Neural cell (in vitro differentiated cells): ENCODE measurements at regions not wholly inside any gene's neighbourhood (a gene's known extent, or its start where the extent isn't known, plus 50 kb on each side); places are given as distances from the start of the nearest gene placed in this dataset.

Source experiments
- H2AFZ ChIP-seq: fragments of 200-600, 300-800 bp; sonication (generic), shearing (Covaris generic); 2 replicates; pipeline ENCODE4 v1.6.0; 2014; ENCODE audit warnings: low read depth, mild to moderate bottlenecking, antibody characterized with exemption, low read length, moderate library complexity
- H3F3A ChIP-seq: fragments of 200-600 bp; shearing (Covaris generic); 2 replicates; pipeline ENCODE4 v1.6.1; 2016; ENCODE audit warnings: mild to moderate bottlenecking, moderate library complexity, mixed read lengths, antibody characterized with exemption, low read length; ENCODE audit not compliant: insufficient read depth, poor library complexity, severe bottlenecking
- H3K27ac ChIP-seq: fragments of 200-600, 300-800 bp; sonication (generic), shearing (Covaris generic); 2 replicates; pipeline ENCODE4 v1.5.1; 2014; ENCODE audit warnings: mild to moderate bottlenecking, low read length, moderate library complexity
- H3K27me3 ChIP-seq: fragments of 300-800, 200-600 bp; sonication (generic), shearing (Covaris generic); 2 replicates; pipeline ENCODE4 v1.6.0; 2014; ENCODE audit warnings: mild to moderate bottlenecking, low read depth, low read length, moderate library complexity; ENCODE audit not compliant: insufficient read depth
- H3K36me3 ChIP-seq: fragments of 300-800, 200-600 bp; sonication (generic), shearing (Covaris generic); 2 replicates; pipeline ENCODE4 v1.5.1; 2014; ENCODE audit warnings: mild to moderate bottlenecking, antibody characterized with exemption, low read length, moderate library complexity; ENCODE audit not compliant: insufficient read depth
- H3K4me2 ChIP-seq: fragments of 300-800, 200-600 bp; sonication (generic), shearing (Covaris generic); 2 replicates; pipeline ENCODE4 v1.6.0; 2014; ENCODE audit warnings: mild to moderate bottlenecking, low read length
- H3K4me3 ChIP-seq: fragments of 300-800, 200-600 bp; sonication (generic), shearing (Covaris generic); 2 replicates; pipeline ENCODE4 v1.5.1; 2014; ENCODE audit warnings: mild to moderate bottlenecking, low read length, moderate library complexity
- H3K79me2 ChIP-seq: fragments of 200-600 bp; shearing (Covaris generic); replicated peaks from 2 replicates; pipeline ENCODE4 v1.6.0; 2014; ENCODE audit warnings: mild to moderate bottlenecking, low read length, moderate library complexity; ENCODE audit not compliant: insufficient read depth
- H3K9ac ChIP-seq: fragments of 300-800, 200-600 bp; sonication (generic), shearing (Covaris generic); 2 replicates; pipeline ENCODE4 v1.6.1; 2016; ENCODE audit warnings: mild to moderate bottlenecking, low read length, mixed read lengths
- H3K9me2 ChIP-seq: fragments of 200-600 bp; shearing (Covaris generic); 2 replicates; pipeline ENCODE4 v1.6.1; 2016; ENCODE audit warnings: mild to moderate bottlenecking, low read length, mixed read lengths; ENCODE audit not compliant: insufficient read depth
- H3K9me3 ChIP-seq: fragments of 200-600, 300-800 bp; sonication (generic), shearing (Covaris generic); 2 replicates; pipeline ENCODE4 v1.6.1; 2016; ENCODE audit warnings: mild to moderate bottlenecking, mixed run types, low read length, moderate library complexity, mixed read lengths
- H4K20me1 ChIP-seq: fragments of 200-600 bp; shearing (Covaris generic); 2 replicates; pipeline ENCODE4 v1.6.1; 2016; ENCODE audit warnings: mild to moderate bottlenecking, mixed run types; ENCODE audit not compliant: insufficient read depth
- EP300 ChIP-seq: fragments of 450-650 bp; conservative IDR thresholded peaks from 2 replicates; pipeline ENCODE4 v1.6.1; 2014; ENCODE audit warnings: antibody characterized with exemption, mild to moderate bottlenecking, moderate library complexity; ENCODE audit not compliant: poor library complexity, severe bottlenecking
- EZH2 ChIP-seq: fragments of 200-600, 300-800 bp; shearing (Covaris generic), sonication (generic); IDR thresholded peaks from 2 replicates; pipeline ENCODE4 v1.6.1; 2014; ENCODE audit warnings: antibody characterized with exemption, low read length, borderline replicate concordance, mild to moderate bottlenecking; ENCODE audit not compliant: insufficient read depth, poor library complexity, severe bottlenecking
- MXI1 ChIP-seq: fragments of 450-650 bp; conservative IDR thresholded peaks from 2 replicates; pipeline ENCODE4 v1.6.1; 2014; ENCODE audit warnings: antibody characterized with exemption, mild to moderate bottlenecking; ENCODE audit not compliant: poor library complexity, severe bottlenecking
- POLR2AphosphoS5 ChIP-seq: IDR thresholded peaks from 2 replicates; pipeline ENCODE4 v1.6.1; 2012
- RAD21 ChIP-seq: fragments of 450-650 bp; conservative IDR thresholded peaks from 2 replicates; pipeline ENCODE4 v1.6.1; 2014; ENCODE audit warnings: antibody characterized with exemption, mild to moderate bottlenecking, moderate library complexity
- SMC3 ChIP-seq: fragments of 450-650 bp; conservative IDR thresholded peaks from 2 replicates; pipeline ENCODE4 v1.6.1; 2014; ENCODE audit warnings: antibody characterized with exemption, mild to moderate bottlenecking, moderate library complexity; ENCODE audit not compliant: poor library complexity
- TAF1 ChIP-seq: IDR thresholded peaks from 2 replicates; pipeline ENCODE4 v1.6.1; 2012; ENCODE audit warnings: low read depth
- TF ChIP-seq, protein P1 (sequence below): fragments of 450-650 bp; IDR thresholded peaks from 2 replicates; pipeline ENCODE4 v1.5.1; 2014; ENCODE audit warnings: antibody characterized with exemption, mild to moderate bottlenecking, moderate library complexity; ENCODE audit not compliant: poor library complexity, severe bottlenecking
- TF ChIP-seq, protein P2 (sequence below): IDR thresholded peaks from 2 replicates; pipeline ENCODE4 v1.6.1; 2012; ENCODE audit warnings: borderline replicate concordance

DNA sequence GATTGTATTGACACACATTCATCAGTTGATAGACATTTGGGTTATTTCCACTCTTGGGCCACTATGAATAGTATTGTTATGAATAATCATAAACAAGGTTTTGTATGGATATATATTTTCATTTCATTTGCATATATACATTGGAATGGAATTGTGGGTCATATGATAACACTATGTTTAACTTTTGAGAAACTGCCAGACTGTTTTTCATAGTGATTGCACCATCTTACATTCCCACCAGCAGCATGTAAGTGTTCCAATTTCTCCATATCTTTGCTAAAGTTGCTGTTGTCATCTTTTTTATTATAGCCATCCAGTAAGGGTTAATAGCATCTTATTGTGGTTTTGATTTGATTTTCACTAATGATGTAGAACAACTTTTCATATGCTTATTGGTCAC, 198.5 kb upstream of the PPFIA2 start:
- Histone ChIP-seq H3K4me3 (no peak overlapping the region), H3K27me3 (no peaks in the 10 kb centered on the region), H2AFZ (no peak overlapping the region), H3K9me2 (no peaks in the 10 kb centered on the region), H3K27ac (no peak overlapping the region), H3K9me3 (no peaks in the 10 kb centered on the region), H4K20me1 (no peaks in the 10 kb centered on the region), H3K79me2 (no peaks in the 10 kb centered on the region), H3F3A (no peaks in the 10 kb centered on the region), H3K9ac (no peak overlapping the region), H3K36me3 (no peaks in the 10 kb centered on the region), H3K4me2 (no peak overlapping the region)
- TF ChIP-seq EZH2, result no peak
- TF ChIP-seq MXI1, result no peak
- TF ChIP-seq TAF1, result no peak

DNA sequence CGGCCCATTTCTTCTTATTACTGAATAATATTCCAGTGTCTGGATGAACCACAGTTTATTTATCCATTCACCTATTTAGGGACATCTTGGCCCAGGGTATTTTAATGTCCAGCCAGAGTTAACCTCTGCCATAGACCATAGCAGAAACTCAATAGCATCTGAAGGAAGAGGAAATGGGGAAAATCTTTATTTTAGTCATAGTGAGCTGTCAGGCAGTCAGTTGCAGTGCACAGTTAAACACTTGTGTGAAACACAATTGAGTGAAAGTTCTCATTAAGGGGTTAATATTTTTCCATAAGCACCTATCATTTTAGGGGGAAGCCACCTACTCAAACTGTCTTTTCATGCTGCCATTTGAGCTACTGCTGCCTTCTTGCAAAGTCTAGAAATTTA, 197.3 kb upstream of the PPFIA2 start:
- H4K20me1 ChIP-seq, result no peaks in the 10 kb centered on the region
- H3K27me3 ChIP-seq, result no peaks in the 10 kb centered on the region
- H3K4me2 ChIP-seq, result no peak overlapping the region
- no peaks in the 10 kb centered on the region for H3F3A ChIP-seq
- H3K36me3 ChIP-seq, result no peaks in the 10 kb centered on the region
- H3K27ac ChIP-seq, result no peak overlapping the region
- H3K9me2 ChIP-seq, result no peaks in the 10 kb centered on the region
- H3K4me3 ChIP-seq, result no peak overlapping the region
- no peaks in the 10 kb centered on the region for H3K79me2 ChIP-seq
- no peaks in the 10 kb centered on the region for H3K9me3 ChIP-seq
- TF ChIP-seq, protein P1, sequence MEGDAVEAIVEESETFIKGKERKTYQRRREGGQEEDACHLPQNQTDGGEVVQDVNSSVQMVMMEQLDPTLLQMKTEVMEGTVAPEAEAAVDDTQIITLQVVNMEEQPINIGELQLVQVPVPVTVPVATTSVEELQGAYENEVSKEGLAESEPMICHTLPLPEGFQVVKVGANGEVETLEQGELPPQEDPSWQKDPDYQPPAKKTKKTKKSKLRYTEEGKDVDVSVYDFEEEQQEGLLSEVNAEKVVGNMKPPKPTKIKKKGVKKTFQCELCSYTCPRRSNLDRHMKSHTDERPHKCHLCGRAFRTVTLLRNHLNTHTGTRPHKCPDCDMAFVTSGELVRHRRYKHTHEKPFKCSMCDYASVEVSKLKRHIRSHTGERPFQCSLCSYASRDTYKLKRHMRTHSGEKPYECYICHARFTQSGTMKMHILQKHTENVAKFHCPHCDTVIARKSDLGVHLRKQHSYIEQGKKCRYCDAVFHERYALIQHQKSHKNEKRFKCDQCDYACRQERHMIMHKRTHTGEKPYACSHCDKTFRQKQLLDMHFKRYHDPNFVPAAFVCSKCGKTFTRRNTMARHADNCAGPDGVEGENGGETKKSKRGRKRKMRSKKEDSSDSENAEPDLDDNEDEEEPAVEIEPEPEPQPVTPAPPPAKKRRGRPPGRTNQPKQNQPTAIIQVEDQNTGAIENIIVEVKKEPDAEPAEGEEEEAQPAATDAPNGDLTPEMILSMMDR, result no peak
- TF ChIP-seq EP300 (no peak), TAF1 (no peak), EZH2 (no peak), RAD21 (no peak), POLR2AphosphoS5 (no peak), SMC3 (no peak), MXI1 (no peak)
- TF ChIP-seq, protein P2, sequence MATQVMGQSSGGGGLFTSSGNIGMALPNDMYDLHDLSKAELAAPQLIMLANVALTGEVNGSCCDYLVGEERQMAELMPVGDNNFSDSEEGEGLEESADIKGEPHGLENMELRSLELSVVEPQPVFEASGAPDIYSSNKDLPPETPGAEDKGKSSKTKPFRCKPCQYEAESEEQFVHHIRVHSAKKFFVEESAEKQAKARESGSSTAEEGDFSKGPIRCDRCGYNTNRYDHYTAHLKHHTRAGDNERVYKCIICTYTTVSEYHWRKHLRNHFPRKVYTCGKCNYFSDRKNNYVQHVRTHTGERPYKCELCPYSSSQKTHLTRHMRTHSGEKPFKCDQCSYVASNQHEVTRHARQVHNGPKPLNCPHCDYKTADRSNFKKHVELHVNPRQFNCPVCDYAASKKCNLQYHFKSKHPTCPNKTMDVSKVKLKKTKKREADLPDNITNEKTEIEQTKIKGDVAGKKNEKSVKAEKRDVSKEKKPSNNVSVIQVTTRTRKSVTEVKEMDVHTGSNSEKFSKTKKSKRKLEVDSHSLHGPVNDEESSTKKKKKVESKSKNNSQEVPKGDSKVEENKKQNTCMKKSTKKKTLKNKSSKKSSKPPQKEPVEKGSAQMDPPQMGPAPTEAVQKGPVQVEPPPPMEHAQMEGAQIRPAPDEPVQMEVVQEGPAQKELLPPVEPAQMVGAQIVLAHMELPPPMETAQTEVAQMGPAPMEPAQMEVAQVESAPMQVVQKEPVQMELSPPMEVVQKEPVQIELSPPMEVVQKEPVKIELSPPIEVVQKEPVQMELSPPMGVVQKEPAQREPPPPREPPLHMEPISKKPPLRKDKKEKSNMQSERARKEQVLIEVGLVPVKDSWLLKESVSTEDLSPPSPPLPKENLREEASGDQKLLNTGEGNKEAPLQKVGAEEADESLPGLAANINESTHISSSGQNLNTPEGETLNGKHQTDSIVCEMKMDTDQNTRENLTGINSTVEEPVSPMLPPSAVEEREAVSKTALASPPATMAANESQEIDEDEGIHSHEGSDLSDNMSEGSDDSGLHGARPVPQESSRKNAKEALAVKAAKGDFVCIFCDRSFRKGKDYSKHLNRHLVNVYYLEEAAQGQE, result no peak
- H2AFZ ChIP-seq, result no peak overlapping the region
- H3K9ac ChIP-seq, result no peak overlapping the region

DNA sequence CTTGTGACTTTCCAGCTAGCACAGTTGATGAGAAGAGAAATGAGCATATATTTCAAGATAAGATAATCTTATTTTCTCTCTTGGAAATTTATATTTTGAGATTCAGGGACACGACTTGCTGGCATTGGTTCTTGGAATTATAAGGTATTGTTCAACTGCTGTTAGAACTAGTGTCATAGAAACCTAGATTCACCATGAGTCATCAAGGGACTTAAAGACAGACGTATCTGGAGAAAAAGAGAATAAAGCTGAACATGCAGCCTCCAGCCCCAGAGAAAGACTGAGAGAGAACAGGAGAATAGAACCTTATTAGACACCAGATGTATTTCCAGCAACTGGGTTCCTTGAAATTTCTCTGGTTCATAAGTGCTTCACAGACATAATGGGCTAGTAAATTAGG, 194.4 kb upstream of the PPFIA2 start:
- H3K79me2 ChIP-seq, result no peaks in the 10 kb centered on the region
- no peak overlapping the region for H3K9ac ChIP-seq
- H3K9me2 ChIP-seq, result no peaks in the 10 kb centered on the region
- H3K27me3 ChIP-seq, result no peaks in the 10 kb centered on the region
- H3K36me3 ChIP-seq, result no peaks in the 10 kb centered on the region
- H2AFZ ChIP-seq, result no peak overlapping the region
- no peaks in the 10 kb centered on the region for H4K20me1 ChIP-seq
- no peak overlapping the region for H3K27ac ChIP-seq
- H3F3A ChIP-seq, result no peaks in the 10 kb centered on the region
- H3K4me2 ChIP-seq, result no peak overlapping the region
- TF ChIP-seq, protein P2, result no peak
- no peak for TF ChIP-seq POLR2AphosphoS5
- TF ChIP-seq SMC3, result no peak
- no peak for TF ChIP-seq EZH2
- no peak for TF ChIP-seq TAF1
- no peak for TF ChIP-seq RAD21
- TF ChIP-seq MXI1, result no peak
- TF ChIP-seq, protein P1, result no peak
- TF ChIP-seq EP300, result no peak
- no peak overlapping the region for H3K4me3 ChIP-seq
- no peaks in the 10 kb centered on the region for H3K9me3 ChIP-seq
